Keratinocyte (primary cell): ENCODE measurements at regions not wholly inside any gene's neighbourhood (a gene's known extent, or its start where the extent isn't known, plus 50 kb on each side); places are given as distances from the start of the nearest gene placed in this dataset.

Source experiments
- EZH2 ChIP-seq: IDR thresholded peaks from one replicate; pipeline ENCODE4 v1.6.1; 2012; ENCODE audit warnings: inconsistent platforms, mild to moderate bottlenecking, low read length, moderate library complexity
- TF ChIP-seq, protein P1 (sequence below), 3 experiments: IDR thresholded peaks in 1 of 3; conservative IDR thresholded peaks in 1 of 3; optimal IDR thresholded peaks in 1 of 3; 2 replicates in 2 of 3; 3 replicates in 1 of 3; pipeline versions ENCODE3 to v1.5.1; 2011; ENCODE audit warnings: low read length in 3 of 3, mild to moderate bottlenecking in 3 of 3, moderate library complexity in 2 of 3, control low read depth in 1 of 3, inconsistent platforms in 1 of 3; ENCODE audit not compliant: insufficient read depth in 2 of 3; ENCODE audit errors: extremely low read depth in 1 of 3

DNA sequence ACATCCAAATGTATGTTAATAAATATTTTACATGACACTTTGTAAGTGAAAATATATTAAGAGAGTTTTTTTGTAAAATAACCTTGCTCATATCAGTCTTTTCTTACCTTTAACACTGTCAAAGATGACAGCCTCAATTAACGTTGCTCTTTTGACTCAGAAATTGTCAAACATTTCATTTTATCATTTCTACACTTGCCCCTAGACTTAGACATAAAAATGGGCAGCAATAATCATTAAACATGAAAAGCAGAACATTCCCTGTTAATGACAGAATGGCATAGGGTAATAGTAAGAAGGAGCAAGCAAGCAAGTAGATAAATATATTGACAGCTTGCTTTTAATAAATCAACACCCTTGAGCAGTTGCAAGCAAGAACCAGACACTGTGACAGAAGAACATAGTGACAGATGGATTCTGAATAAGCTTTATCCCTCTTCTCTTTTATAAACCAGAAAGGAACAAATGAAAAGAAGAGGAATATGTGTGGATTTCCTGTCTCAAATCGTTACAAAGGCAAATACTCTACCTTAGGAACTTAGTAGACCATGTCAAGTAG lies 796.0 kb upstream of the CHD1 start:
- TF ChIP-seq, protein P1, sequence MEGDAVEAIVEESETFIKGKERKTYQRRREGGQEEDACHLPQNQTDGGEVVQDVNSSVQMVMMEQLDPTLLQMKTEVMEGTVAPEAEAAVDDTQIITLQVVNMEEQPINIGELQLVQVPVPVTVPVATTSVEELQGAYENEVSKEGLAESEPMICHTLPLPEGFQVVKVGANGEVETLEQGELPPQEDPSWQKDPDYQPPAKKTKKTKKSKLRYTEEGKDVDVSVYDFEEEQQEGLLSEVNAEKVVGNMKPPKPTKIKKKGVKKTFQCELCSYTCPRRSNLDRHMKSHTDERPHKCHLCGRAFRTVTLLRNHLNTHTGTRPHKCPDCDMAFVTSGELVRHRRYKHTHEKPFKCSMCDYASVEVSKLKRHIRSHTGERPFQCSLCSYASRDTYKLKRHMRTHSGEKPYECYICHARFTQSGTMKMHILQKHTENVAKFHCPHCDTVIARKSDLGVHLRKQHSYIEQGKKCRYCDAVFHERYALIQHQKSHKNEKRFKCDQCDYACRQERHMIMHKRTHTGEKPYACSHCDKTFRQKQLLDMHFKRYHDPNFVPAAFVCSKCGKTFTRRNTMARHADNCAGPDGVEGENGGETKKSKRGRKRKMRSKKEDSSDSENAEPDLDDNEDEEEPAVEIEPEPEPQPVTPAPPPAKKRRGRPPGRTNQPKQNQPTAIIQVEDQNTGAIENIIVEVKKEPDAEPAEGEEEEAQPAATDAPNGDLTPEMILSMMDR (optimal IDR thresholded peaks at IDR 0.05 in 1 of 3, IDR thresholded peaks at IDR 0.05 in 1 of 3, conservative IDR thresholded peaks at IDR 0.05 in 1 of 3; ENCODE audit: extremely low read depth in 1 of 3, insufficient read depth in 2 of 3, low read length in 3 of 3) = no peak
- no peak for TF ChIP-seq EZH2
